IPS DF 4.7 (cell line): ENCODE measurements at regions not wholly inside any gene's neighbourhood (a gene's known extent, or its start where the extent isn't known, plus 50 kb on each side); places are given as distances from the start of the nearest gene placed in this dataset.
"Not testable (repeated sequence)": the region's sequence is repeated elsewhere in the genome, so short reads cannot be mapped to it uniquely, and the experiment has no call there.

Experiments
- DNase-seq: peaks from one replicate; pipeline ENCODE4 v3.0.0-alpha.2; 2013; ENCODE audit warnings: low spot score; ENCODE audit errors: extremely low read depth

- no peak for DNase-seq
Measured at GRCh38 chr3:5035113-5035512, 55.9 kb downstream of the BHLHE40 start.

GRCh38 chr3:5035692-5036391 is 56.6 kb downstream of the BHLHE40 start:
- DNase-seq, result no peak

GRCh38 chr3:5036392-5036766 is 57.1 kb downstream of the BHLHE40 start:
- DNase-seq, result no peak

GRCh38 chr3:5036858-5037257 is 57.6 kb downstream of the BHLHE40 start:
- DNase-seq, result no peak

- DNase-seq, result no peak
Measured at GRCh38 chr3:5039585-5039984, 60.3 kb downstream of the BHLHE40 start.

- no peak for DNase-seq
Measured at GRCh38 chr3:5041315-5041714, 62.1 kb downstream of the BHLHE40 start.

- no peak for DNase-seq
Measured at GRCh38 chr3:5045961-5046360, 66.7 kb downstream of the BHLHE40 start.

GRCh38 chr3:5047764-5048419 is 68.7 kb downstream of the BHLHE40 start:
- no peak for DNase-seq

- DNase-seq, result no peak
Measured at GRCh38 chr3:5051772-5052171, 70.3 kb upstream of the ARL8B start.

GRCh38 chr3:5052247-5052646 is 69.8 kb upstream of the ARL8B start:
- DNase-seq, result no peak

GRCh38 chr3:5053021-5053831 is 68.9 kb upstream of the ARL8B start:
- no peak for DNase-seq

- no peak for DNase-seq
Measured at GRCh38 chr3:5054098-5054497, 68.0 kb upstream of the ARL8B start.

- not testable (repeated sequence) for DNase-seq
Measured at GRCh38 chr3:5054579-5054978, 67.5 kb upstream of the ARL8B start.

GRCh38 chr3:5055357-5056110 is 66.6 kb upstream of the ARL8B start:
- DNase-seq, result no peak

GRCh38 chr3:5056111-5056391 is 66.0 kb upstream of the ARL8B start:
- no peak for DNase-seq

GRCh38 chr3:5057272-5057671 is 64.8 kb upstream of the ARL8B start:
- no peak for DNase-seq

- DNase-seq, result peak; percentile 14
Measured at GRCh38 chr3:5057857-5058324, 64.2 kb upstream of the ARL8B start.

GRCh38 chr3:5058471-5058951 is 63.6 kb upstream of the ARL8B start:
- DNase-seq, result no peak

GRCh38 chr3:5059782-5060181 is 62.3 kb upstream of the ARL8B start:
- DNase-seq, result no peak

- no peak for DNase-seq
Measured at GRCh38 chr3:5061218-5061569, 60.9 kb upstream of the ARL8B start.

- no peak for DNase-seq
Measured at GRCh38 chr3:5063724-5064123, 58.4 kb upstream of the ARL8B start.
